GM23338 (cell line): ENCODE measurements at regions not wholly inside any gene's neighbourhood (a gene's known extent, or its start where the extent isn't known, plus 50 kb on each side); places are given as distances from the start of the nearest gene placed in this dataset.

Experiments
- CREB1 ChIP-seq: fragments of 250-450 bp; sonication (Bioruptor Pico); IDR thresholded peaks from 2 replicates; pipeline ENCODE4 v1.5.0; 2020; ENCODE audit warnings: low read depth, mild to moderate bottlenecking, moderate library complexity
- EZH2 ChIP-seq: fragments of 200-600 bp; sonication (generic); IDR thresholded peaks from one replicate; pipeline ENCODE4 v1.8.0; 2017; ENCODE audit warnings: antibody characterized with exemption, mild to moderate bottlenecking, low read depth; ENCODE audit not compliant: unreplicated experiment
- JUNB ChIP-seq: IDR thresholded peaks from one replicate; pipeline ENCODE4 v1.6.1; 2016; ENCODE audit warnings: antibody characterized with exemption; ENCODE audit not compliant: unreplicated experiment
- NANOG ChIP-seq: IDR thresholded peaks from 2 replicates; pipeline ENCODE4 v1.6.1; 2016; ENCODE audit warnings: antibody characterized with exemption, borderline replicate concordance
- REST ChIP-seq: IDR thresholded peaks from one replicate; pipeline ENCODE4 v1.6.1; 2018; ENCODE audit warnings: antibody characterized with exemption; ENCODE audit not compliant: unreplicated experiment
- STAT1 ChIP-seq: IDR thresholded peaks from one replicate; pipeline ENCODE4 v1.6.1; 2016; ENCODE audit warnings: antibody characterized with exemption; ENCODE audit not compliant: unreplicated experiment
- ZNF331 ChIP-seq: fragments of 250-450 bp; sonication (Bioruptor Pico); IDR thresholded peaks from 2 replicates; pipeline ENCODE4 v1.5.0; 2020; ENCODE audit warnings: low read depth, mild to moderate bottlenecking, moderate library complexity
- TF ChIP-seq, protein P1 (sequence below): fragments of 250-450 bp; sonication (Bioruptor Pico); IDR thresholded peaks from 2 replicates; pipeline ENCODE4 v1.5.0; 2020; ENCODE audit warnings: mild to moderate bottlenecking, moderate library complexity
- TF ChIP-seq, protein P2 (sequence below), 2 experiments: fragments of 200-600 bp in 1 of 2; sonication (generic) in 1 of 2; conservative IDR thresholded peaks; 2 replicates each; pipeline versions ENCODE4 v1.5.1 to v1.6.1; 2016 to 2017; ENCODE audit warnings: antibody characterized with exemption in 2 of 2, low read depth in 2 of 2, mild to moderate bottlenecking in 2 of 2, moderate library complexity in 1 of 2

DNA sequence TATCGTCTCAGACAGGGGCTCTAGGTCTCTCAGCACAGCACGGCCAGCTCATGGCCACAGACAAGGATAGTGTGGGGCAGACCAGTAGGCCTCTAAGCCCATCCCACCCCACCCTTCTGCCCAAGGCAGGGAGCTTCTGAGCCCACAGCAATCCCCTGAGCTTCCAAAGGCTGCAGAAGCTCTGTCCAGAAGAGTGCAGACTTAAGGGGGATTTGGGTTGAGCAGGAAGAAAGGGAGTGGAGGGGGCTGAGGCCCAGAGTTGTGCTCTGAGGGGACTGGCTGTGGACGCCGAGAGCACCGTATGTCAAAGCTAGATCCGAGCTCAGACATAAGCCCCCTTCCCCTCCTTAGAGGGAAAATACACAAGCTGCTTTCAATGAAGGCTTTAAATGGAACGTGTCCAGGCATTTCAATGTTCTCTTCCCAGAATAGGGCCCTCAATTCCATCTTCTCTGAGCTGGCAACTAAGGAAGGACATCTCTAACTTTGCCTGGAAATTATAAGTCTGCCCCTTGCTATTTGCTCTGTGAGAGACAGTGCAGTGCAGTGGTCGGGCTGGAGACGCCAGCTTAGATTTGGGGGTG lies 116.4 kb upstream of the RPL38 start (continued):
- TF ChIP-seq, protein P1, sequence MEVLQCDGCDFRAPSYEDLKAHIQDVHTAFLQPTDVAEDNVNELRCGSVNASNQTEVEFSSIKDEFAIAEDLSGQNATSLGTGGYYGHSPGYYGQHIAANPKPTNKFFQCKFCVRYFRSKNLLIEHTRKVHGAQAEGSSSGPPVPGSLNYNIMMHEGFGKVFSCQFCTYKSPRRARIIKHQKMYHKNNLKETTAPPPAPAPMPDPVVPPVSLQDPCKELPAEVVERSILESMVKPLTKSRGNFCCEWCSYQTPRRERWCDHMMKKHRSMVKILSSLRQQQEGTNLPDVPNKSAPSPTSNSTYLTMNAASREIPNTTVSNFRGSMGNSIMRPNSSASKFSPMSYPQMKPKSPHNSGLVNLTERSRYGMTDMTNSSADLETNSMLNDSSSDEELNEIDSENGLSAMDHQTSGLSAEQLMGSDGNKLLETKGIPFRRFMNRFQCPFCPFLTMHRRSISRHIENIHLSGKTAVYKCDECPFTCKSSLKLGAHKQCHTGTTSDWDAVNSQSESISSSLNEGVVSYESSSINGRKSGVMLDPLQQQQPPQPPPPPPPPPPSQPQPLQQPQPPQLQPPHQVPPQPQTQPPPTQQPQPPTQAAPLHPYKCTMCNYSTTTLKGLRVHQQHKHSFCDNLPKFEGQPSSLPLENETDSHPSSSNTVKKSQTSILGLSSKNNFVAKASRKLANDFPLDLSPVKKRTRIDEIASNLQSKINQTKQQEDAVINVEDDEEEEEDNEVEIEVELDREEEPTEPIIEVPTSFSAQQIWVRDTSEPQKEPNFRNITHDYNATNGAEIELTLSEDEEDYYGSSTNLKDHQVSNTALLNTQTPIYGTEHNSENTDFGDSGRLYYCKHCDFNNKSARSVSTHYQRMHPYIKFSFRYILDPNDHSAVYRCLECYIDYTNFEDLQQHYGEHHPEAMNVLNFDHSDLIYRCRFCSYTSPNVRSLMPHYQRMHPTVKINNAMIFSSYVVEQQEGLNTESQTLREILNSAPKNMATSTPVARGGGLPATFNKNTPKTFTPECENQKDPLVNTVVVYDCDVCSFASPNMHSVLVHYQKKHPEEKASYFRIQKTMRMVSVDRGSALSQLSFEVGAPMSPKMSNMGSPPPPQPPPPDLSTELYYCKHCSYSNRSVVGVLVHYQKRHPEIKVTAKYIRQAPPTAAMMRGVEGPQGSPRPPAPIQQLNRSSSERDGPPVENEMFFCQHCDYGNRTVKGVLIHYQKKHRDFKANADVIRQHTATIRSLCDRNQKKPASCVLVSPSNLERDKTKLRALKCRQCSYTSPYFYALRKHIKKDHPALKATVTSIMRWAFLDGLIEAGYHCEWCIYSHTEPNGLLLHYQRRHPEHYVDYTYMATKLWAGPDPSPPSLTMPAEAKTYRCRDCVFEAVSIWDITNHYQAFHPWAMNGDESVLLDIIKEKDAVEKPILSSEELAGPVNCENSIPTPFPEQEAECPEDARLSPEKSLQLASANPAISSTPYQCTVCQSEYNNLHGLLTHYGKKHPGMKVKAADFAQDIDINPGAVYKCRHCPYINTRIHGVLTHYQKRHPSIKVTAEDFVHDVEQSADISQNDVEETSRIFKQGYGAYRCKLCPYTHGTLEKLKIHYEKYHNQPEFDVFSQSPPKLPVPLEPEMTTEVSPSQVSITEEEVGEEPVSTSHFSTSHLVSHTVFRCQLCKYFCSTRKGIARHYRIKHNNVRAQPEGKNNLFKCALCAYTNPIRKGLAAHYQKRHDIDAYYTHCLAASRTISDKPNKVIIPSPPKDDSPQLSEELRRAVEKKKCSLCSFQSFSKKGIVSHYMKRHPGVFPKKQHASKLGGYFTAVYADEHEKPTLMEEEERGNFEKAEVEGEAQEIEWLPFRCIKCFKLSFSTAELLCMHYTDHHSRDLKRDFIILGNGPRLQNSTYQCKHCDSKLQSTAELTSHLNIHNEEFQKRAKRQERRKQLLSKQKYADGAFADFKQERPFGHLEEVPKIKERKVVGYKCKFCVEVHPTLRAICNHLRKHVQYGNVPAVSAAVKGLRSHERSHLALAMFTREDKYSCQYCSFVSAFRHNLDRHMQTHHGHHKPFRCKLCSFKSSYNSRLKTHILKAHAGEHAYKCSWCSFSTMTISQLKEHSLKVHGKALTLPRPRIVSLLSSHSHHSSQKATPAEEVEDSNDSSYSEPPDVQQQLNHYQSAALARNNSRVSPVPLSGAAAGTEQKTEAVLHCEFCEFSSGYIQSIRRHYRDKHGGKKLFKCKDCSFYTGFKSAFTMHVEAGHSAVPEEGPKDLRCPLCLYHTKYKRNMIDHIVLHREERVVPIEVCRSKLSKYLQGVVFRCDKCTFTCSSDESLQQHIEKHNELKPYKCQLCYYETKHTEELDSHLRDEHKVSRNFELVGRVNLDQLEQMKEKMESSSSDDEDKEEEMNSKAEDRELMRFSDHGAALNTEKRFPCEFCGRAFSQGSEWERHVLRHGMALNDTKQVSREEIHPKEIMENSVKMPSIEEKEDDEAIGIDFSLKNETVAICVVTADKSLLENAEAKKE (CRISPR knock-in tag): no peak
- no peak for TF ChIP-seq JUNB
- TF ChIP-seq ZNF331 (CRISPR knock-in tag): no peak
- no peak for TF ChIP-seq STAT1
- TF ChIP-seq REST: no peak
- no peak for TF ChIP-seq NANOG
- no peak for TF ChIP-seq CREB1 (CRISPR knock-in tag)
- no peak for TF ChIP-seq EZH2
- TF ChIP-seq, protein P2, sequence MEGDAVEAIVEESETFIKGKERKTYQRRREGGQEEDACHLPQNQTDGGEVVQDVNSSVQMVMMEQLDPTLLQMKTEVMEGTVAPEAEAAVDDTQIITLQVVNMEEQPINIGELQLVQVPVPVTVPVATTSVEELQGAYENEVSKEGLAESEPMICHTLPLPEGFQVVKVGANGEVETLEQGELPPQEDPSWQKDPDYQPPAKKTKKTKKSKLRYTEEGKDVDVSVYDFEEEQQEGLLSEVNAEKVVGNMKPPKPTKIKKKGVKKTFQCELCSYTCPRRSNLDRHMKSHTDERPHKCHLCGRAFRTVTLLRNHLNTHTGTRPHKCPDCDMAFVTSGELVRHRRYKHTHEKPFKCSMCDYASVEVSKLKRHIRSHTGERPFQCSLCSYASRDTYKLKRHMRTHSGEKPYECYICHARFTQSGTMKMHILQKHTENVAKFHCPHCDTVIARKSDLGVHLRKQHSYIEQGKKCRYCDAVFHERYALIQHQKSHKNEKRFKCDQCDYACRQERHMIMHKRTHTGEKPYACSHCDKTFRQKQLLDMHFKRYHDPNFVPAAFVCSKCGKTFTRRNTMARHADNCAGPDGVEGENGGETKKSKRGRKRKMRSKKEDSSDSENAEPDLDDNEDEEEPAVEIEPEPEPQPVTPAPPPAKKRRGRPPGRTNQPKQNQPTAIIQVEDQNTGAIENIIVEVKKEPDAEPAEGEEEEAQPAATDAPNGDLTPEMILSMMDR (conservative IDR thresholded peaks at IDR 0.05; ENCODE audit: low read depth in 2 of 2): no peak
